Activated CD8-positive, alpha-beta T cell treated with anti-CD3 and anti-CD28 coated beads for 36 hours (primary cell): ENCODE measurements at regions not wholly inside any gene's neighbourhood (a gene's known extent, or its start where the extent isn't known, plus 50 kb on each side); places are given as distances from the start of the nearest gene placed in this dataset.

Experiments
- ATAC-seq: fragments of 200-7000 bp; cut with Tn5 transposase; one replicate; pipeline ENCODE4 v1.10.0; 2021; ENCODE audit warnings: mild to moderate bottlenecking, moderate library complexity
- CTCF ChIA-PET: fragments of 350-600 bp; sonication (Branson Sonifier 250); formaldehyde crosslinking; loops from one replicate; lab custom pipeline; 2021; ENCODE audit warnings: antibody characterized with exemption; lab: Charles Lee
- POLR2A ChIA-PET: fragments of 350-600 bp; sonication (Branson Sonifier 250); formaldehyde crosslinking; loops from one replicate; lab custom pipeline; 2021; ENCODE audit warnings: antibody characterized with exemption; lab: Charles Lee
- DNase-seq: peaks from one replicate; pipeline ENCODE4 v3.0.0-alpha.2; 2020
- H3K27ac Mint-ChIP-seq: one replicate; pipeline ENCODE4 v1.8.0; 2021; ENCODE audit warnings: mild to moderate bottlenecking, mixed read lengths
- H3K27me3 Mint-ChIP-seq: one replicate; pipeline ENCODE4 v1.8.0; 2021; ENCODE audit warnings: mixed read lengths
- H3K36me3 Mint-ChIP-seq: one replicate; pipeline ENCODE4 v1.8.0; 2021; ENCODE audit warnings: low read depth, mixed read lengths
- H3K4me1 Mint-ChIP-seq: one replicate; pipeline ENCODE4 v1.8.0; 2021; ENCODE audit warnings: low read depth, mixed read lengths
- H3K4me3 Mint-ChIP-seq: one replicate; pipeline ENCODE4 v1.8.0; 2021; ENCODE audit warnings: mild to moderate bottlenecking, moderate library complexity, mixed read lengths
- H3K9me3 Mint-ChIP-seq: one replicate; pipeline ENCODE4 v1.8.0; 2021; ENCODE audit warnings: mixed read lengths
- CTCF ChIP-seq: fragments of 200-600 bp; IDR thresholded peaks from one replicate; pipeline ENCODE4 v1.8.0; 2022; ENCODE audit warnings: antibody characterized with exemption, mild to moderate bottlenecking
- intact Hi-C: fragments of 100-400 bp; cut with micrococcal nuclease; formaldehyde crosslinking; loops from one replicate; pipeline ENCODE4 v1.10.0; 2022

DNA sequence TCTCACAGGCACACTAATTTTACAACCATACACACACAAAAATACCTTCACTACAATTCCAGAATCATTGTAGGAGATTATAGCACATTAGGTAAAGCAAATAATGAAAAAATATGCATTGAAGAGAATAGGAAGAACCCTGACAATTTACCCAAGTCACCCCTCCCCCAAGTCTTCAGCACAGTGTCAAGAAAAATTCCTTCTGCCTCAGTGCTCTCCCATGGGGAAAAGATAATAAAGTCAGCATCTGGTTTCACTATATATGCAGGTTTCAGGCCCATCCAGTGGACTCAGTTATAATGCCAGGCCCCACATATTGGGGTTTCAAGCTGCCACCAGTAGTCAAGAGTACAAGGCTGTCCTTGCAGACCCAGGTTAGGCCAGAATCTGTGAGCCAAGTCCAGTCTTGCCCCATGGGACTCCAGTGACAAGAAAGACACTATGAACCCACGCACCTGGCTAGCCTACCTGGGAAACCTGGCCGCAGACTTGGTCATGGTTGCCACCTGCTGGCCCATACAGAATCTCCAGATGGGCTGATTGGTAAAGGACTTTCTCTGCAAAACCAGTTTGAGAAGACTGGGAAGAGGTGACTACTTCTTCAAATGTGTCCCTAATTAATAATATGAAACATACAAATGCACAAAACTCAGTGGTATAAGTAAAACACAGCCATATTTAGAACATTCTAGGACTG lies 398.6 kb upstream of the FLRT2 start:
- POLR2A ChIA-PET: no interaction called here
- H3K9me3 Mint-ChIP-seq: peaks cover 11% of the 10 kb centered on the region

DNA sequence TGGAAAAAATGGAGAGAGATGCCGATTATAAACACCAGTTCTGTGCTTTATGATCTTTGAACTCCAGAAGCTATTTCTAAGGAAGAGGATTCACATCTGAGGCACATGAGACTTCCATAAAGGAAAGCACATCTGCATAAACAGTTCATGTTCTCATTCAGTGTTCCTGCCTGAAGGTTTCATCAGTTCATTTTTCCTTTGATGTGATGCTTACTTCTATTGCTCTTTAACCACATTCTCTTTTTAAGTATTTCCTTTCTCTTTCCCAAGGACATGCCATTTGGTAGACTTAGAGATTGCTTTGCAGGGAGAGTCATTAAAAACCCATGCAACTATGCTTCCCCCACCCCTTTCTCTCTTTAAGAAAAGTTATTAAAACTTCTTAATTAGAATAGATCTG lies 387.0 kb upstream of the FLRT2 start:
- H3K4me1 Mint-ChIP-seq: no peaks in the 10 kb centered on the region
- POLR2A ChIA-PET: no interaction called here

More for the DNA sequence above, 398.6 kb upstream of the FLRT2 start:
- H3K27ac Mint-ChIP-seq: no peak overlapping the region
- H3K27me3 Mint-ChIP-seq: no peaks in the 10 kb centered on the region
- H3K4me3 Mint-ChIP-seq: no peak overlapping the region
- no peak for TF ChIP-seq CTCF
- CTCF ChIA-PET: no interaction called here
- intact Hi-C loops: no loop called here
- DNase-seq: no peak
- H3K4me1 Mint-ChIP-seq: no peaks in the 10 kb centered on the region
- no peaks in the 10 kb centered on the region for H3K36me3 Mint-ChIP-seq
- ATAC-seq: no peak

DNA sequence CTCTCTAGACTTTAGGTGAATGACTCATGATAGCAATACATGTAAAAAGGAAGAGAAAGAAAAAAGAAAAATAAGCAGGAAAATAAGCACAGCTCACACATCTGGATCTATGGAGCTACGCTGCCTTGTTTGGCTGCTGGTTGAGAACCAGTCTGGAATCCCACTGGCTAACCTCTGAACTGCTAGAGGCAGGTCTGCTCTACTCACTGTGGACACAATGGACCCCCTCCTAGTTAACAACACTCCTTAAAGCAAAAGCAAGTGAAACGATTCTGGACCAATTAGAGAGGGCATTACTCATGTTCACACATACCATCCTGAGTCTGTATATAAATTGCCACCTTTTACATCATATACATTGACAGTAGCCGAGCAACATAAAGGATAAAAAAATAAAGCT lies 383.2 kb upstream of the FLRT2 start:
- Mint-ChIP-seq H3K27me3 (no peaks in the 10 kb centered on the region), H3K9me3 (peaks cover 3% of the 10 kb centered on the region), H3K36me3 (no peaks in the 10 kb centered on the region), H3K4me3 (no peak overlapping the region), H3K4me1 (no peaks in the 10 kb centered on the region), H3K27ac (no peak overlapping the region)
- ChIA-PET CTCF (no interaction called here), POLR2A (no interaction called here)
- DNase-seq (no peak), ATAC-seq (no peak)
- no peak for TF ChIP-seq CTCF
- intact Hi-C loops: no loop called here

More for the DNA sequence above, 387.0 kb upstream of the FLRT2 start:
- H3K27ac Mint-ChIP-seq: no peak overlapping the region
- H3K36me3 Mint-ChIP-seq: no peaks in the 10 kb centered on the region
- CTCF ChIA-PET: no interaction called here
- H3K4me3 Mint-ChIP-seq: no peak overlapping the region
- H3K27me3 Mint-ChIP-seq: no peaks in the 10 kb centered on the region
- ATAC-seq (no peak), DNase-seq (no peak)
- peaks cover 3% of the 10 kb centered on the region for H3K9me3 Mint-ChIP-seq
- no peak for TF ChIP-seq CTCF
- intact Hi-C loops: no loop called here

DNA sequence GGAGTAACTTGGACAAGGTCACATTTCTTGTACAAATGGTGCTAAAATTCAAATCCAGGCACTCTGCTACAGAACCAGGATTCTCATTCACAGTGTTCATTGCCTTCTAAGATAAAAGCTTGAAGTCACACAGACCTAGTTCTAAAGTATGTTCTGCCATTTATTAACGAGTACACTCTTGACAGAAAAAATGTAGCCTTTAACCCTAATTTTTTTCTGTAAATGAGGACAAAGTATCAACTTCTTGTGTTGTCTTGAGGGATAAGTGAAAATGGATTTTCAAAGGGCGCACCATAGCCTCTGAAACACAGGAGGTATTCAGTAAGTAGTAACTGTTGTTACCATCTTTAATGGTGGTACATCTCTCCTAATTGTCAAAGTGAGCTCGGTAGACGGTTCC lies 379.8 kb upstream of the FLRT2 start:
- no peak for TF ChIP-seq CTCF
- ChIA-PET CTCF (no interaction called here), POLR2A (no interaction called here)
- intact Hi-C loops: no loop called here
- peaks cover 8% of the 10 kb centered on the region for H3K9me3 Mint-ChIP-seq
- H3K4me1 Mint-ChIP-seq: no peaks in the 10 kb centered on the region
- H3K27me3 Mint-ChIP-seq: no peaks in the 10 kb centered on the region
- no peak overlapping the region for H3K27ac Mint-ChIP-seq
- ATAC-seq (no peak), DNase-seq (no peak)
- H3K36me3 Mint-ChIP-seq: no peaks in the 10 kb centered on the region
- H3K4me3 Mint-ChIP-seq: no peak overlapping the region

DNA sequence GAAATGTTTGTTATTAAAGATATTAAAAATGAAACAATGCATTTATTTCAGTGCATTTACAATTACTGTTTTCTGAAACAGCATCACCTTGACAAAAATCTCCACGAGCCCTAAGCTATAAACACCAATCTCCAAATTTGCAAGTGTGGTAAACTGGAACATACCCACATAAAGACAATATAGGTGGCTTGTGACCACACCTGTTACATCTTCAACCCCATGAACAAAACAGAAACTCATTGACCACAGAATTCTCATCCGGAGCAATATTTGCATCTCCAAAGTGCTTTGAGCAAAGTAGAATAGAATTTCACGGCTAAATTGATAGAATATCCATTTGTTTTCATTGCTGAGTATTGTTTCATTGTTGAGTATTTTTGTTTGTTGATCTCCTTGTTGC lies 375.2 kb upstream of the FLRT2 start:
- no peak overlapping the region for H3K27ac Mint-ChIP-seq
- intact Hi-C loops: no loop called here
- no peaks in the 10 kb centered on the region for H3K4me1 Mint-ChIP-seq
- H3K27me3 Mint-ChIP-seq: no peaks in the 10 kb centered on the region
- H3K4me3 Mint-ChIP-seq: no peak overlapping the region
- POLR2A ChIA-PET: no interaction called here
- no peaks in the 10 kb centered on the region for H3K36me3 Mint-ChIP-seq
- CTCF ChIA-PET: no interaction called here
- DNase-seq (no peak), ATAC-seq (no peak)
- H3K9me3 Mint-ChIP-seq: peaks cover 8% of the 10 kb centered on the region
- no peak for TF ChIP-seq CTCF
